AG04449 (cell line): ENCODE measurements at regions not wholly inside any gene's neighbourhood (a gene's known extent, or its start where the extent isn't known, plus 50 kb on each side); places are given as distances from the start of the nearest gene placed in this dataset.

Source experiments
- CTCF ChIA-PET: fragments of 350-600 bp; formaldehyde crosslinking; extraction: SDS; loops from one replicate; lab custom pipeline; 2021; ENCODE audit warnings: antibody characterized with exemption; lab: Yijun Ruan, JAX
- POLR2A ChIA-PET: fragments of 400-600, 350-600 bp; formaldehyde crosslinking; extraction: SDS; loops from one replicate; lab custom pipeline; 2020; ENCODE audit warnings: antibody characterized with exemption, inconsistent platforms; lab: Yijun Ruan, JAX
- DNase-seq: peaks from one replicate; pipeline ENCODE4 v3.0.0-alpha.2; 2010; ENCODE audit warnings: low read depth, low spot score
- H3K4me3 ChIP-seq: 2 replicates; pipeline ENCODE4 v1.5.1; 2011; ENCODE audit warnings: low read depth, mild to moderate bottlenecking, control low read depth, low read length
- CTCF ChIP-seq: IDR thresholded peaks from one replicate; pipeline ENCODE4 v1.5.1; 2011; ENCODE audit warnings: mild to moderate bottlenecking, moderate library complexity, low read length, control low read depth, inconsistent platforms; ENCODE audit not compliant: insufficient read depth; ENCODE audit errors: missing control alignments

DNA sequence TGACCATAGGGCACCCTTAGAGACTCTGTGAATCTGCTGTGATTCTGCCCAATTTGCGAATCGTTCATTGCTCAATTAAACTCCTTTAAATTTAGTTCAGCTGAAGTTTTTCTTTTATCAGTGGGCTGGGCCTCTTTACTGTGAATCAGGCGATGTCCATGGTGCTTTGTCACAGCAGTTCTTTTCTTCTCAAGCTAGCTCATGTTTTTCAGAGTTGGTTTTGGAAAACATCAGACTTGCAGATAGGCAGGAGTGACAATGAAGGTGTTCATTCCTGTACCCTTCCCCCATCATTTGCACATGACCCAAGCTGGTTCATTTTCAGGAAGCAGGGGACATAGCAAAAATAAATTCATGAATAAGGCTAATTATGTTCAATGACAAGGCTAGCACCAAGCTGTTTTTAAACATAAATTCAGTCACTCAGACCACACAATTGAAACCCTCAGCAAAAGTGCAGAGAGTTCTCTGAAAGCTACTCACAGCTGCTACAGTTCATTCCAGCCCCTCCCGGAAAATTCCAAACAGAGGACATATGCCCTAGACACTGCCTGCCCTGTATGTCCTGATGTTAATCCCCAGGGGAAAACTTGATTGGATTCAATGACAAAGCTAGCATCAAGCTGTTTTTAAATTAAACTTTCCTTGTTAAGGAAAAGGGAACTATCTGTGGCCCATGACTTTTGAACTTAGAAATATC, 383.3 kb downstream of the C12orf75 start:
- H3K4me3 ChIP-seq: no peak overlapping the region
- POLR2A ChIA-PET: no interaction called here
- DNase-seq: no peak
- CTCF ChIA-PET: interaction anchor here (0.7 to 2.5 kb wide), 4 partner anchors 8 to 293 kb away, joined by 3 to 14 read pairs (median 4); no protein-coding TSS in a partner anchor
- no peak for TF ChIP-seq CTCF

- ChIA-PET CTCF (no interaction called here), POLR2A (no interaction called here)
- H3K4me3 ChIP-seq: no peak overlapping the region
- TF ChIP-seq CTCF: no peak
- no peak for DNase-seq
Observed at GRCh38 chr12:105716621-105717020, 386.1 kb downstream of the C12orf75 start.

DNA sequence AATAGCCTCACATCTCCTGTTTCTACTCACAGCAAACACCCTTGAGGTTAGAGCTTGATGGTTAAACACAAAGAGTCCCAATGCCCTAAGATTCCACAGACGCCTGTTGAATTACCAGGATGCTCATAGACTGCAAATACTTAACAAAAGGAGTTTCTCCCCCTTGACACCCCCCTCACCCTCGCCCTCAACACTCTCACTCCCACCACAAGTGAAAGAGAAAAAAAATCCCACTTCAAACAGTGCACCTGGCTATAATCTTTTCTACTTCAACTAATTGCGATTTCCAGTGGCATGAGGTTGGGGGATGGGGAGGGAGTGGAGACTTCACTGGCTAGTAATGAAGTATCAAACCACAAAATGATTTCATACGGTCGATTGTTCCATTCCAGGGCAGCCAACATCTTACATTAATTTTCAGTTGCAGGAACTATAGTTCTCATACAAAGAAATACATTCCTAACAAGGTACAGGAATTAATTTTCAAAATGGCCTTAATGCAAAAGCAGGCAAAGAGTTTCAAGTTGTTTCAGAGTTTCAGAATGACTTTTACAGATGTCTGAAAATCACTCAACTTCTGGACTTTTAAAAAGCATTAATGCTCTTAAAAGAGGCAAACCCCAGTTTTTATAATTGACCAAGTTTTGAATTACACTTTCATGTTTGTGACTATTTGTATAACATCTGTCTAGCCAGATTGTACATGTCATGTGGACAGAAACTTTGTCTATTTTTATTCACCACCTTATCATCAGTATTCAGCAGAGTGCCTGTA, 390.7 kb downstream of the C12orf75 start:
- TF ChIP-seq CTCF: no peak
- POLR2A ChIA-PET: no interaction called here
- DNase-seq: no peak
- H3K4me3 ChIP-seq: no peak overlapping the region
- CTCF ChIA-PET: interaction anchor here (2.2 to 4.1 kb wide), 3 partner anchors 16 to 301 kb away, joined by 5 to 24 read pairs (median 10); no protein-coding TSS in a partner anchor

- TF ChIP-seq CTCF: no peak
- DNase-seq: no peak
Observed at GRCh38 chr12:105721891-105722290, 391.4 kb downstream of the C12orf75 start.

DNA sequence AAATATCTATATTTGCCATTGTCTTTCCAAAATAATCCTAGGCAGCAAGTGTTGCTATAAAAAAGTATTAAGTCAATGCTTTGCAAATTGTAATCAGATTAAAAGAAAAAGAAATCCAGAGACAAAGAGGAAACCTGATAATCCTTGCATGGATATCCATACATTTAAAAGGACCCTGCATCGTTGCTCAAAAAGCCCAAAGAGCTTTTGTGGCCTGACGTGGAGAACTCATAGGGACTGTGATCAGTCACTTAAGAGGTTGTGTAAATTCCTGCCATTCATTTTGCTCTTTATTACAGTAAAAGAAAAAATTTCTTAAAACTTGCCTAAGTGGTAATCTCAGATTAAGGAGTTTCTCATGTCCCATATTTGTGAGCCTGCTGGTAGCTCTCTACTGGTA, 392.6 kb downstream of the C12orf75 start:
- ChIA-PET POLR2A (no interaction called here), CTCF (interaction anchor here (0.7 to 3.5 kb wide), 5 partner anchors 8 to 303 kb away, joined by 3 to 10 read pairs (median 5); no protein-coding TSS in a partner anchor)
- H3K4me3 ChIP-seq: no peak overlapping the region
- DNase-seq: no peak
- no peak for TF ChIP-seq CTCF

More at GRCh38 chr12:105721891-105722290, 391.4 kb downstream of the C12orf75 start:
- ChIA-PET CTCF (interaction anchor here (1.9 to 3.5 kb wide), 3 partner anchors 12 to 301 kb away, joined by 5 to 10 read pairs (median 6); no protein-coding TSS in a partner anchor), POLR2A (no interaction called here)
- no peak overlapping the region for H3K4me3 ChIP-seq

DNA sequence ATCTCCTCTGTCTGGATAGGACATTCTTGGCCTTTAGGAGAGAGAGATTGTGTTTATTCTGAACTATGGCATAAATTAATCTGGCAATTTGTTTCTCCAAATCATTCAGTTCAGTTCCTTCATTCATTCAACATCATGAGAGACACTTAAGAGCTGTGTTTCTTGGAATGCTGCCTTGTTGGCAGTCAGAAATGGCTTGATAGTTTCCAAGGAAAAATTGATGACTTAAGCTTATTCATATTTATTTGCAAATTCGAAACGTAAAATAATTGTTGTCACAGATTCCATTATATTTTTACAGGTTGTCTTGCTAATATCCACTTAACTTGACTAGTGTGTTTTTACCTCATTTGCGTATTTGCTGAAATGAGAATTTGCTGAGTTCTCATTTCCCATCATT, 393.0 kb downstream of the C12orf75 start:
- POLR2A ChIA-PET: no interaction called here
- no peak overlapping the region for H3K4me3 ChIP-seq
- no peak for DNase-seq
- CTCF ChIA-PET: interaction anchor here (1.4 to 3.5 kb wide), 4 partner anchors 8 to 303 kb away, joined by 3 to 10 read pairs (median 6); no protein-coding TSS in a partner anchor
- no peak for TF ChIP-seq CTCF
